Right atrium auricular region (tissue), 2 donors: ENCODE measurements at regions not wholly inside any gene's neighbourhood (a gene's known extent, or its start where the extent isn't known, plus 50 kb on each side); places are given as distances from the start of the nearest gene placed in this dataset.

ENCODE experiments used
- DNase-seq: peaks from one replicate; pipeline ENCODE4 v3.0.0-alpha.2; 2019; ENCODE audit warnings: low spot score
- H3K27ac ChIP-seq, 2 donors: fragments of 200-600 bp; sonication (generic); 1 replicate in 1 of 2; 2 replicates in 1 of 2; pipeline ENCODE4 v1.5.1; 2016 to 2019
- H3K27me3 ChIP-seq, 2 donors: fragments of 200-600 bp; sonication (generic); one replicate each; pipeline versions ENCODE4 v1.5.1 to v1.6.0; 2017 to 2019
- H3K36me3 ChIP-seq: fragments of 200-600 bp; sonication (generic); one replicate; pipeline ENCODE4 v1.5.1; 2016
- H3K4me1 ChIP-seq, 2 donors: fragments of 200-600 bp; sonication (generic); one replicate each; pipeline versions ENCODE4 v1.5.1 to v1.6.0; 2017 to 2019
- H3K4me3 ChIP-seq, 2 donors: fragments of 200-600 bp; sonication (generic); 1 replicate in 1 of 2; 2 replicates in 1 of 2; pipeline ENCODE4 v1.5.1; 2017 to 2019; ENCODE audit warnings: mild to moderate bottlenecking in 1 of 2, moderate library complexity in 1 of 2
- H3K9me3 ChIP-seq, 2 donors: fragments of 200-600 bp; sonication (generic); one replicate each; pipeline ENCODE4 v1.5.1; 2019
- CTCF ChIP-seq, 2 donors: fragments of 200-600 bp; sonication (generic); IDR thresholded peaks; one replicate each; pipeline ENCODE4 v1.5.1; 2019; ENCODE audit warnings: antibody characterized with exemption in 2 of 2

- Histone ChIP-seq H3K36me3 (no peaks in the 10 kb centered on the region), H3K27ac (no peak overlapping the region), H3K27me3 (no peaks in the 10 kb centered on the region), H3K4me1 (peaks cover 0 to 23% of the 10 kb centered on the region in 2 donors), H3K9me3 (no peaks in the 10 kb centered on the region), H3K4me3 (no peak overlapping the region)
- TF ChIP-seq CTCF (IDR thresholded peaks at IDR 0.05): no peak
- no peak for DNase-seq
These were observed 76.7 kb upstream of the PKDCC start for GRCh38 chr2:41970988-41971660.

- H3K27ac ChIP-seq: no peak overlapping the region
- H3K36me3 ChIP-seq: no peaks in the 10 kb centered on the region
- H3K9me3 ChIP-seq: no peaks in the 10 kb centered on the region
- H3K4me1 ChIP-seq: peaks cover 0 to 12% of the 10 kb centered on the region in 2 donors
- H3K4me3 ChIP-seq: no peak overlapping the region
- no peak for TF ChIP-seq CTCF (IDR thresholded peaks at IDR 0.05)
- H3K27me3 ChIP-seq: no peaks in the 10 kb centered on the region
- no peak for DNase-seq
These were observed 75.6 kb upstream of the PKDCC start for GRCh38 chr2:41972179-41972578.

DNA sequence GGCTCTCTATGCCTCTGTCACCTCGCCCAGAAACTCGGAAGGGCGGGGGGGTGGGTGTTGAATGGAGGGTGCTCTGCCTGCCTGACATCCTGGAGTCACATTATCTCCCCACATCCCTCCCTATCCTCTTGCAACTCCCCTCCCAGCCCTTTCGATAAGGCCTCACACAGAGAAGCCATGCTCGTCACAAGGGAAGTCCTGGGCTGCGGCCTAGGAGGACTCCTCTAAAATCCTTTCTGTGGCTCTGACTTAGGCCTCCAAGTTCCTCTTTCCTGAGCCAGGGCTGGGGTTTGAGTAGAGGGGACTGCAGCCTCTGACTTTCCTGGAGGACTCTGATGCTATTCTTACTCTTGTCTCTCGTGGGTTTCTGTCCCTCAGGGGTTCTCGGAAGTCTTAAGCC lies 75.0 kb upstream of the PKDCC start:
- H3K4me1 ChIP-seq: peaks cover 0 to 6% of the 10 kb centered on the region in 2 donors
- no peaks in the 10 kb centered on the region for H3K27me3 ChIP-seq
- no peak for DNase-seq
- H3K27ac ChIP-seq: no peak overlapping the region
- H3K9me3 ChIP-seq: no peaks in the 10 kb centered on the region
- TF ChIP-seq CTCF (IDR thresholded peaks at IDR 0.05): no peak
- no peak overlapping the region for H3K4me3 ChIP-seq
- H3K36me3 ChIP-seq: no peaks in the 10 kb centered on the region

DNA sequence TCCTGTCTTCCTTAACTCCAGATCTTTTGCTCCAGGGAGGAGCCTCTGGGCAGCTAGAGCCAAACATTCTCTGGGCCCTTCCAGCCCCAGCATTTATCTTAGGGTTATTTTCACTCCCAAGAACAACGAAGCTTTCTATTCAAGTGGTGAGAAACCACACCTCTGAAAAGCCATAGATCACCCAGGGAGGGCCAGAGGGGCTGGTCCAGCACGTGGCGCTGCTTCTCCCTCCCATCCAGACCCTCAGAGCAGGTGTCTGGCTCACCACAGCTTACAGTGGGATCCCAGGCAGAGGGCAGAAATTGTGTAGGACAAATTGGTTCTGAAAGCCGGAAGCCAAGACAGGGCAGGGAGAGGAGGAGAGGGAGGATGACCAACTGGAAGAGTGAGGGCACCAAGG lies 74.0 kb upstream of the PKDCC start:
- H3K27me3 ChIP-seq: no peaks in the 10 kb centered on the region
- no peak overlapping the region for H3K4me3 ChIP-seq
- no peak overlapping the region for H3K27ac ChIP-seq
- no peaks in the 10 kb centered on the region for H3K4me1 ChIP-seq
- H3K9me3 ChIP-seq: no peaks in the 10 kb centered on the region
- no peaks in the 10 kb centered on the region for H3K36me3 ChIP-seq
- TF ChIP-seq CTCF (IDR thresholded peaks at IDR 0.05): no peak
- no peak for DNase-seq

- no peak overlapping the region for H3K27ac ChIP-seq
- no peak for DNase-seq
- TF ChIP-seq CTCF (IDR thresholded peaks at IDR 0.05): no peak
- no peaks in the 10 kb centered on the region for H3K9me3 ChIP-seq
- no peaks in the 10 kb centered on the region for H3K36me3 ChIP-seq
- H3K4me1 ChIP-seq: no peaks in the 10 kb centered on the region
- H3K4me3 ChIP-seq: no peak overlapping the region
- H3K27me3 ChIP-seq: no peaks in the 10 kb centered on the region
These were observed 66.4 kb upstream of the PKDCC start for GRCh38 chr2:41981417-41981816.

DNA sequence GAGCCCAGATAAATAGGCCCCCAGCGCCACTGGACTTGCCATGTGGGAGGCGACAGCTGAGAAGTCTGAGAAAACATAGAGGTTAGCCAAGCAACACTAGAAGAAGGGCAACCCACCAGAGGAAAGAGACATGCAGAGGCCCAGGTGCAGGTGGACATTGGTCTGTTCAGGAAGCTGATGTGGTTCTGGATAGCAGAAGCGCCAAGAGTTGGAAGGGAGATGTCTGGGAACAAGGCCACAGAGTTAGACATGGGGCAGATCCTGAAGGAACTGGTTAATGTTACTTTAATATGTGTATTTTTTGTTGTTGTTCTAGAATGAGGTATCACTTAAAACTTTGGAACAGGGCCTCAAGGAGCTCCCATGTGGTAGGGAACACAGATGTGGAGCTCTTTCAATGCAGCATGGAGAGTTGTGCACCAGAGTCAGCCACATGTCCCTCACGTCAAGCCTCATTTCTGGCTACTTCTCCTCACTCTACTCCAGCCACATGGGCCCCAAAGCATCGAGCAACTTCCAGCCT lies 62.2 kb upstream of the PKDCC start:
- peaks cover 0 to 9% of the 10 kb centered on the region in 2 donors for H3K4me1 ChIP-seq
- H3K27me3 ChIP-seq: no peaks in the 10 kb centered on the region
- H3K9me3 ChIP-seq: no peaks in the 10 kb centered on the region
- no peak overlapping the region for H3K27ac ChIP-seq
- H3K36me3 ChIP-seq: no peaks in the 10 kb centered on the region
- TF ChIP-seq CTCF (IDR thresholded peaks at IDR 0.05): no peak
- H3K4me3 ChIP-seq: no peak overlapping the region
- no peak for DNase-seq
